Mesothelial cell of epicardium (in vitro differentiated cells): ENCODE measurements at regions not wholly inside any gene's neighbourhood (a gene's known extent, or its start where the extent isn't known, plus 50 kb on each side); places are given as distances from the start of the nearest gene placed in this dataset.
"Not testable (repeated sequence)": the region's sequence is repeated elsewhere in the genome, so short reads cannot be mapped to it uniquely, and the experiment has no call there.

Source experiments
- DNase-seq, 2 experiments: peaks; one replicate each; pipeline ENCODE4 v3.0.0; 2021; ENCODE audit warnings: low spot score in 2 of 2; ENCODE audit not compliant: unreplicated experiment in 2 of 2
- H3K27ac Mint-ChIP-seq: 2 replicates; pipeline ENCODE4 v1.8.0; 2021; ENCODE audit warnings: mixed read lengths
- H3K27me3 Mint-ChIP-seq: 2 replicates; pipeline ENCODE4 v1.8.0; 2021; ENCODE audit warnings: low read depth, mixed read lengths
- H3K36me3 Mint-ChIP-seq: 2 replicates; pipeline ENCODE4 v1.8.0; 2021; ENCODE audit warnings: mixed read lengths
- H3K4me1 Mint-ChIP-seq: 2 replicates; pipeline ENCODE4 v1.8.0; 2021; ENCODE audit warnings: mixed read lengths
- H3K4me3 Mint-ChIP-seq: 2 replicates; pipeline ENCODE4 v1.8.0; 2021; ENCODE audit warnings: mild to moderate bottlenecking, moderate library complexity, mixed read lengths
- H3K9me3 Mint-ChIP-seq: 2 replicates; pipeline ENCODE4 v1.8.0; 2021; ENCODE audit warnings: mixed read lengths
- TF ChIP-seq, protein P1 (sequence below): fragments of 200-600 bp; sonication (generic); IDR thresholded peaks from one replicate; pipeline ENCODE4 v1.5.0; 2021; ENCODE audit warnings: antibody characterized with exemption; ENCODE audit not compliant: unreplicated experiment

DNA sequence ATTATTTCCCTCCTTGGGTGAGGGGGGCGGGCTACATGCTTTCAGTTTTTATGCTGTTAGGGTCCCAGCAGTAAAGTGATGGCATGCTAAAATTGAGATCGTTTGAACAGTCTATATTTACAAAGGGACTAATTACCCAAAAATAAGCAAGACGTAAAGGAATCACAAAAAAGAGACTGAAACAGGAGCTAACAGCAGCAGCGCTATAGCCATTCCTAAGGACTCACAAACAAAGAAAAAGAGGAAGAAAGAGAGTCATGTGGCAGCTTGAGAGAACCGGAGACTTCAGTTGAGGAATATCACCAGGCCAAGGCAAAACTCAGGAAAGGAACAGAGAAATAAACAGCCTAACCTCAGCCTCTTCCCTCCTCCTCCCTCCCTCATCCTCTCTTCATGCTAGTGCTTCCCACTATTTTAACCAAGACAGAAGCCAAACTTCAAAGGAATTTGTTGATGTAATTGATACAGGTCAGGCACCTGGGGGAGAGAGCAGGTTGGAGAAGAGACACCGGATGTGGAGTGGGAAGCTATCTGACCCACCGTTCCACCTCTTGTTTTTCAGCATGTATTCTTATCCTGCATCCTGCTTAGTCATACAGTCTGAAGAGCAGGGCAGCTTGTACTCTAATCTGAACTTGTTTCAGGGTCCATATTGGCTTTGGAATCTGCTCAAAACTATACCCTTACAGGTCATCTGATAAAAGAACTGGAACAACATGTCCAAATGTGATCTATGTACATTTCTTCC is 383.7 kb downstream of the NAF1 start:
- no peaks in the 10 kb centered on the region for H3K9me3 Mint-ChIP-seq
- TF ChIP-seq, protein P1, sequence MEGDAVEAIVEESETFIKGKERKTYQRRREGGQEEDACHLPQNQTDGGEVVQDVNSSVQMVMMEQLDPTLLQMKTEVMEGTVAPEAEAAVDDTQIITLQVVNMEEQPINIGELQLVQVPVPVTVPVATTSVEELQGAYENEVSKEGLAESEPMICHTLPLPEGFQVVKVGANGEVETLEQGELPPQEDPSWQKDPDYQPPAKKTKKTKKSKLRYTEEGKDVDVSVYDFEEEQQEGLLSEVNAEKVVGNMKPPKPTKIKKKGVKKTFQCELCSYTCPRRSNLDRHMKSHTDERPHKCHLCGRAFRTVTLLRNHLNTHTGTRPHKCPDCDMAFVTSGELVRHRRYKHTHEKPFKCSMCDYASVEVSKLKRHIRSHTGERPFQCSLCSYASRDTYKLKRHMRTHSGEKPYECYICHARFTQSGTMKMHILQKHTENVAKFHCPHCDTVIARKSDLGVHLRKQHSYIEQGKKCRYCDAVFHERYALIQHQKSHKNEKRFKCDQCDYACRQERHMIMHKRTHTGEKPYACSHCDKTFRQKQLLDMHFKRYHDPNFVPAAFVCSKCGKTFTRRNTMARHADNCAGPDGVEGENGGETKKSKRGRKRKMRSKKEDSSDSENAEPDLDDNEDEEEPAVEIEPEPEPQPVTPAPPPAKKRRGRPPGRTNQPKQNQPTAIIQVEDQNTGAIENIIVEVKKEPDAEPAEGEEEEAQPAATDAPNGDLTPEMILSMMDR: no peak
- DNase-seq: no peak
- H3K4me3 Mint-ChIP-seq: no peak overlapping the region
- H3K27me3 Mint-ChIP-seq: peaks cover 7% of the 10 kb centered on the region
- H3K36me3 Mint-ChIP-seq: no peaks in the 10 kb centered on the region
- H3K27ac Mint-ChIP-seq: no peak overlapping the region
- H3K4me1 Mint-ChIP-seq: no peaks in the 10 kb centered on the region

DNA sequence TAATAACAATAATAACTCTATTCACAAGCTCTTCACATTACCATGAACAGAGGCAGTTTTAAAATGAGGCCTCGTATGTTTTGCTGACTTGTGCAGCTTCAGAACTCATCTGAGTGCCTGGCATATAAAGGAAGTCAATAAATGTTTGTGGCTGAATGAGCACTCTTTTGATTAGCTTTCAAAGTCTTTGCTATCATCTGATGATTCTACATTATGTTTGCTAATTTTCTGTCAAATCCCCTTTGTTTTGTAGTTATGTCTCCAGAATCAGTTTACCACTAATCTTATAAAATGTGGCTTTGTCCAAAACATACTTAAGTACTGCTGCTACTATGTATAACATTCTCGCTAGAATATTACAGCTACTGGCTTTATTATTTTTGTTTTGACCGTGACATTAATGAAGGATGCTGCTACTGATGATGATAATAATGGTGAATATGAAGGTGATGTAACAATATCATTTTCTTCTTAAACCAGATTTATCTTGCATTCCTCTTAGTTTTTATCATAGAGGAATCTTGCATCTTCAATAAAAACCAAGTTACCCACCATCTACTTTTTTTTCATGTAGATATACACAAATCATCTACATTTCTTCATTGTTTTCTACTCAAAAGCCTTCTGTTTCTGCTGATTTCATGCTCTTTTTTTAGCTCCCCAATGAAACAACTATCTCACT is 384.5 kb downstream of the NAF1 start:
- H3K27ac Mint-ChIP-seq: no peak overlapping the region
- H3K27me3 Mint-ChIP-seq: peaks cover 7% of the 10 kb centered on the region
- TF ChIP-seq, protein P1: no peak
- no peak overlapping the region for H3K4me3 Mint-ChIP-seq
- no peak for DNase-seq
- H3K36me3 Mint-ChIP-seq: no peaks in the 10 kb centered on the region
- no peaks in the 10 kb centered on the region for H3K9me3 Mint-ChIP-seq
- no peaks in the 10 kb centered on the region for H3K4me1 Mint-ChIP-seq

DNA sequence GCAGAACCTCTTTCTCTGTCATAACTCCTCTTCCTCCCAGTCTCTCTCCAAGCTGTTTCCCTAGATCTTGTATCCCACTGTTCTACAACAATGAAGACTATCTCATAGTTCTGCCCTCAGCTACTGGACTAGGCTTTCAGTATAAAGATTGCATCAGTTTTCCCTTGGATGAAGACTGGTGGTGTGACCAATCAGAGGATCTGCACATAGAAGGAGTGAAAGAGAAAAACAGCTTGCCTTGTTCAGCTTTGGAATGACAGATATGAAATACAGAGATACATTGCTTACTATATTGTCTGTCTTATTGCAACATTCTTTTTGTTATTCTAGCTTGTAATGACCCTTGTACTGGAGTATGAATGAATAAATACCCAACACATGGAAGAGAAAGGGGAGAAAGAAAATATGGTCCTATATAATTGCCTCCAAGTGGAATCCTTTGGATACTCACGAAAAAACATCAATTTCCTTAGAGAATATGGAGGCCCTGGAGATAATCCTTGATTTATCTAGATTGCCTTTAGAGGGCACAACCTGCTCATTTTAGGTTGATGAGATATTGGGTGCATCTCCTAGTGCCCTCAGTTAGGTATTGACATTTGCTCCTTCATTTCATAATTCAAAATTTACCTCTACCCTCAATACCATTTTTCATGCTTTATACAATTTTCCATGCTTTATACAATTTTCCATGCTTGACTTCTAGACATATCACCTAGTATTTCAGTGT is 395.8 kb downstream of the NAF1 start:
- Mint-ChIP-seq H3K4me3 (no peak overlapping the region), H3K27ac (no peak overlapping the region), H3K27me3 (no peaks in the 10 kb centered on the region), H3K36me3 (no peaks in the 10 kb centered on the region), H3K4me1 (no peaks in the 10 kb centered on the region), H3K9me3 (no peaks in the 10 kb centered on the region)
- DNase-seq: no peak
- TF ChIP-seq, protein P1: no peak

DNA sequence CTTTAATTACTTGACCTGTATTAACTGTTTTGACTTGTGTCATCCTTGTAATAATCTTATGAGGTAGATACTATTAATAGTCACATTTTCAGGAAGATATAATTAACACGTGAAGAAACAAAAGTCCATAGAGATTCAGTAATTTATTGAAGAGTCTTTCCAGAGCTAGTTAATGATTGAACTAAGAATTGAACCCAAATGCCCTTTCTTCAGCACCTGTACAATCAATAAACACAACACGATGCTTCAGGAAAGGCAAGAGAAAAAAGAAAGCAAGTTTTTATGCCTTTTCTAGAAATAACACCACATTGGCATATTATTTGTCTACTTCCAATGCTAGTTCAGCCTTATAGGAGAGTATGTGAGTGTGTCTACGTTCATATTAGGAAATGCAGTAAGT is 399.6 kb downstream of the NAF1 start:
- no peaks in the 10 kb centered on the region for H3K9me3 Mint-ChIP-seq
- no peak for DNase-seq
- H3K27me3 Mint-ChIP-seq: no peaks in the 10 kb centered on the region
- TF ChIP-seq, protein P1: no peak
- H3K36me3 Mint-ChIP-seq: no peaks in the 10 kb centered on the region
- H3K4me3 Mint-ChIP-seq: no peak overlapping the region
- no peaks in the 10 kb centered on the region for H3K4me1 Mint-ChIP-seq
- no peak overlapping the region for H3K27ac Mint-ChIP-seq

DNA sequence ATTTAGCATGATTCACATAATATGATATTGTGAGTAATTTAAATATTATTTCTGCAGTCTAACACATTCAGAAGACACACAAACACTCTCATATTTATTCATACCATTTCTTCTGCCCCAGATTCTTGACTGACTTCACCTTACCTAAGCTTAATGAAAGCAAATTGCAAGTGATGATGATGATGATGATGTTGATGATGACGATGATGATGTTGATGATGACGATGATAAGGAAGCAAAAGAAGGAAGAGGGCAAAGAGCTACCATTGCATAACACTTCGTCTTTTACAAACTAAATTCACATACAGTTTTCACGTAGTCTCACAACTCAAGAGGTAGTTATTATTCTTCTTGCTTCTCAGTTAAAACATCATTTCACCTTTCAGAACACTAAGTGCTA is 404.7 kb downstream of the NAF1 start:
- H3K4me3 Mint-ChIP-seq: no peak overlapping the region
- no peak for DNase-seq
- peaks cover 2% of the 10 kb centered on the region for H3K27me3 Mint-ChIP-seq
- H3K36me3 Mint-ChIP-seq: no peaks in the 10 kb centered on the region
- no peaks in the 10 kb centered on the region for H3K4me1 Mint-ChIP-seq
- H3K9me3 Mint-ChIP-seq: no peaks in the 10 kb centered on the region
- TF ChIP-seq, protein P1: no peak
- no peak overlapping the region for H3K27ac Mint-ChIP-seq

DNA sequence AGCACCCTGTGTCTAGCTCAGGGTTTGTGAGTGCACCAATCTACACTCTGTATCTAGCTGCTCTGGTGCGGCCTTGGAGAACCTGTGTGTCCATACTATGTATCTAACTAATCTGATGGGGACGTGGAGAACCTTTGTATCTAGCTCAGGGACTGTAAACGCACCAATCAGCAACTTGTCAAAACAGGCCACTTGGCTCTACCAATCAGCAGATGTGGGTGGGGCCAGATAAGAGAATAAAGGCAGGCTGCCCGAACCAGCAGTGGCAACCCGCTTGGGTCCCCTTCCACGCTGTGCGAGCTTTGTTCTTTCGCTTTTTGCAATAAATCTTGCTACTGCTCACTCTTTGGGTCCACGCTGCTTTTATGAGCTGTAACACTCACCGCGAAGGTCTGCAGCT is 426.5 kb downstream of the NAF1 start:
- not testable (repeated sequence) for H3K4me1 Mint-ChIP-seq, H3K27ac Mint-ChIP-seq, H3K9me3 Mint-ChIP-seq, H3K27me3 Mint-ChIP-seq, H3K4me3 Mint-ChIP-seq, DNase-seq, H3K36me3 Mint-ChIP-seq

DNA sequence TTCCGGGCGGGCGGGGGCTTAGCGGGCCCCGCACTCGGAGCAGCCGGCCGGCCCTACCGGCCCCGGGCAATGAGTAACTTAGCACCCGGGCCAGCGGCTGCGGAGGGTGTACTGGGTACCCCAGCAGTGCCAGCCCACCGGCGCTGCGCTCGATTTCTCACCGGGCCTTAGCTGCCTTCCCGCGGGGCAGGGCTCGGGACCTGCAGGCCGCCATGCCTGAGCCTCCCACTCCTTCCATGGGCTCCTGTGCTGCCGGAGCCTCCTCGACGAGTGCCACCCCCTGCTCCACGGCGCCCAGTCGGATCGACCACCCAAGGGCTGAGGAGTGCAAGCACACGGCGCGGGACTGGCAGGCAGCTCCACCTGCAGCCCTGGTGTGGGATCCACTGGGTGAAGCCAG is 427.1 kb downstream of the NAF1 start:
- H3K4me1 Mint-ChIP-seq, H3K27me3 Mint-ChIP-seq, DNase-seq, H3K9me3 Mint-ChIP-seq, H3K27ac Mint-ChIP-seq, H3K4me3 Mint-ChIP-seq, H3K36me3 Mint-ChIP-seq: not testable (repeated sequence)
